HCT116 (cell line): ENCODE measurements at regions not wholly inside any gene's neighbourhood (a gene's known extent, or its start where the extent isn't known, plus 50 kb on each side); places are given as distances from the start of the nearest gene placed in this dataset.

Source experiments
- ATAC-seq: fragments of 200-7000 bp; cut with Tn5 transposase; 2 replicates; pipeline ENCODE4 v1.9.1; 2020; ENCODE audit warnings: mild to moderate bottlenecking, moderate library complexity
- BruUV-seq: library from RNA; stranded (reverse); fragments of 400-500 nt; replicated peaks from 2 replicates; lab custom pipeline; 2021; lab: Mats Ljungman, UMichigan
- CTCF ChIA-PET: fragments of 300-600 bp; sonication (Branson Sonifier 250); formaldehyde crosslinking; loops from one replicate; lab custom pipeline; 2021; ENCODE audit warnings: antibody characterized with exemption; lab: Charles Lee
- POLR2A ChIA-PET: fragments of 300-600, 350-600 bp; sonication (Branson Sonifier 250); formaldehyde crosslinking; loops from one replicate; lab custom pipeline; 2021; ENCODE audit warnings: antibody characterized with exemption; lab: Charles Lee
- RAD21 ChIA-PET, 2 experiments: fragments of 300-600 bp; sonication (Branson Sonifier 250); formaldehyde crosslinking; loops; one replicate each; lab custom pipeline; 2023; ENCODE audit warnings: low total read pairs in 2 of 2; ENCODE audit not compliant: uncharacterized antibody in 2 of 2, unreplicated experiment in 2 of 2, low non-redundant PET in 1 of 2; lab: Charles Lee
- DNase-seq: peaks from one replicate; pipeline ENCODE4 v3.0.0-alpha.2; 2010; ENCODE audit warnings: low read depth, low spot score
- H2AFZ ChIP-seq: fragments of 200-600 bp; shearing (Covaris generic), sonication (generic); 2 replicates; pipeline ENCODE4 v1.6.1; 2017; ENCODE audit warnings: low read depth, mixed run types, mixed read lengths, antibody characterized with exemption, low read length; ENCODE audit not compliant: poor library complexity, severe bottlenecking
- H3K27ac ChIP-seq: 2 replicates; pipeline ENCODE4 v1.5.1; 2012; ENCODE audit warnings: low read depth, low read length
- H3K27me3 ChIP-seq: fragments of 200-600 bp; sonication (generic); 2 replicates; pipeline ENCODE4 v1.6.1; 2016; ENCODE audit warnings: mixed run types, low read length, mixed read lengths; ENCODE audit not compliant: insufficient read depth
- H3K36me3 ChIP-seq, 2 experiments: fragments of 200-500 bp in 1 of 2; fragments of 200-600 bp in 1 of 2; sonication (Bioruptor generic) in 1 of 2; sonication (generic) in 1 of 2; 2 replicates each; pipeline versions ENCODE4 v1.5.1 to v1.6.1; 2014 to 2016; ENCODE audit warnings: low read length in 2 of 2, inconsistent platforms in 1 of 2, mixed read lengths in 1 of 2, mixed run types in 1 of 2; ENCODE audit not compliant: insufficient read depth in 2 of 2, control insufficient read depth in 1 of 2
- H3K4me1 ChIP-seq, 2 experiments: fragments of 200-600 bp in 1 of 2; sonication (generic) in 1 of 2; 2 replicates each; pipeline versions ENCODE4 v1.5.1 to v1.6.1; 2012 to 2017; ENCODE audit warnings: low read length in 2 of 2, inconsistent platforms in 1 of 2, mild to moderate bottlenecking in 1 of 2, mixed read lengths in 1 of 2, mixed run types in 1 of 2, moderate library complexity in 1 of 2; ENCODE audit not compliant: insufficient read depth in 2 of 2, control insufficient read depth in 1 of 2
- H3K4me2 ChIP-seq: fragments of 200-600 bp; sonication (generic); 2 replicates; pipeline ENCODE4 v1.6.1; 2017; ENCODE audit warnings: mixed run types, low read length, mixed read lengths
- H3K4me3 ChIP-seq, 2 experiments: fragments of 200-600 bp in 1 of 2; sonication (generic) in 1 of 2; replicated peaks in 1 of 2; 2 replicates each; pipeline ENCODE4 v1.5.1; 2011 to 2016; ENCODE audit warnings: low read length in 2 of 2, control low read depth in 1 of 2, low read depth in 1 of 2, mild to moderate bottlenecking in 1 of 2, mixed read lengths in 1 of 2, mixed run types in 1 of 2
- H3K79me2 ChIP-seq: fragments of 200-600 bp; sonication (generic); 2 replicates; pipeline ENCODE4 v1.6.1; 2017; ENCODE audit warnings: mild to moderate bottlenecking, mixed run types, low read length, moderate library complexity, mixed read lengths; ENCODE audit not compliant: insufficient read depth
- H3K9ac ChIP-seq: fragments of 200-600 bp; sonication (generic); 2 replicates; pipeline ENCODE4 v1.6.1; 2016; ENCODE audit warnings: low read length, mixed read lengths
- H3K9me2 ChIP-seq: fragments of 200-600 bp; sonication (generic), shearing (Covaris generic); 2 replicates; pipeline ENCODE4 v1.6.1; 2017; ENCODE audit warnings: mixed run types, mild to moderate bottlenecking, moderate library complexity; ENCODE audit not compliant: insufficient read depth
- H3K9me3 ChIP-seq, 2 experiments: fragments of 200-500 bp in 1 of 2; fragments of 200-600 bp in 1 of 2; sonication (Bioruptor generic) in 1 of 2; sonication (generic) in 1 of 2; 2 replicates each; pipeline ENCODE4 v1.6.1; 2014 to 2017; ENCODE audit warnings: low read length in 2 of 2, mixed read lengths in 2 of 2, inconsistent platforms in 1 of 2, low read depth in 1 of 2, mild to moderate bottlenecking in 1 of 2, mixed run types in 1 of 2, moderate library complexity in 1 of 2; ENCODE audit not compliant: control insufficient read depth in 1 of 2, insufficient read depth in 1 of 2
- H4K20me1 ChIP-seq: fragments of 200-600 bp; sonication (generic), shearing (Covaris generic); 2 replicates; pipeline ENCODE4 v1.6.1; 2017; ENCODE audit warnings: mixed run types, mild to moderate bottlenecking, moderate library complexity; ENCODE audit not compliant: insufficient read depth
- CBX3 ChIP-seq: IDR thresholded peaks from 2 replicates; pipeline ENCODE4 v1.6.1; 2012; ENCODE audit warnings: low read depth
- EGR1 ChIP-seq: IDR thresholded peaks from 2 replicates; pipeline ENCODE4 v1.6.1; 2012; ENCODE audit warnings: low read depth
- EZH2phosphoT487 ChIP-seq: fragments of 200-600 bp; IDR thresholded peaks from 2 replicates; pipeline ENCODE4 v1.6.1; 2018; ENCODE audit warnings: antibody characterized with exemption, borderline replicate concordance
- FOSL1 ChIP-seq: IDR thresholded peaks from 2 replicates; pipeline ENCODE4 v1.6.1; 2012; ENCODE audit warnings: low read depth
- JUND ChIP-seq: IDR thresholded peaks from 2 replicates; pipeline ENCODE4 v1.6.1; 2012
- RAD21 ChIP-seq: IDR thresholded peaks from 2 replicates; pipeline ENCODE4 v1.6.1; 2012; ENCODE audit warnings: low read depth, mild to moderate bottlenecking
- SIN3A ChIP-seq: IDR thresholded peaks from 2 replicates; pipeline ENCODE4 v1.6.1; 2012; ENCODE audit warnings: low read depth
- SP1 ChIP-seq: IDR thresholded peaks from 2 replicates; pipeline ENCODE4 v1.6.1; 2012; ENCODE audit warnings: low read depth
- SRF ChIP-seq: IDR thresholded peaks from 2 replicates; pipeline ENCODE4 v1.6.1; 2012; ENCODE audit warnings: low read depth
- ZFX ChIP-seq: fragments of 450-650 bp; IDR thresholded peaks from 2 replicates; pipeline ENCODE4 v1.6.1; 2017
- intact Hi-C: fragments of 100-400 bp; cut with micrococcal nuclease; formaldehyde crosslinking; loops from 2 replicates; pipeline ENCODE4 v1.10.0; 2022
- TF ChIP-seq, protein P1 (sequence below): IDR thresholded peaks from 2 replicates; pipeline ENCODE4 v1.6.1; 2012; ENCODE audit warnings: low read depth
- TF ChIP-seq, protein P2 (sequence below), 3 experiments: fragments of 200-600 bp in 1 of 3; sonication (generic) in 1 of 3; IDR thresholded peaks in 2 of 3; conservative IDR thresholded peaks in 1 of 3; 2 replicates each; pipeline ENCODE4 v1.5.1; 2012 to 2017; ENCODE audit warnings: low read depth in 2 of 3, low read length in 2 of 3, antibody characterized with exemption in 1 of 3, borderline replicate concordance in 1 of 3, control low read depth in 1 of 3, mild to moderate bottlenecking in 1 of 3, mixed read lengths in 1 of 3, mixed run types in 1 of 3, moderate library complexity in 1 of 3; ENCODE audit not compliant: insufficient read depth in 1 of 3
- TF ChIP-seq, protein P3 (sequence below): IDR thresholded peaks from 2 replicates; pipeline ENCODE4 v1.6.1; 2012

DNA sequence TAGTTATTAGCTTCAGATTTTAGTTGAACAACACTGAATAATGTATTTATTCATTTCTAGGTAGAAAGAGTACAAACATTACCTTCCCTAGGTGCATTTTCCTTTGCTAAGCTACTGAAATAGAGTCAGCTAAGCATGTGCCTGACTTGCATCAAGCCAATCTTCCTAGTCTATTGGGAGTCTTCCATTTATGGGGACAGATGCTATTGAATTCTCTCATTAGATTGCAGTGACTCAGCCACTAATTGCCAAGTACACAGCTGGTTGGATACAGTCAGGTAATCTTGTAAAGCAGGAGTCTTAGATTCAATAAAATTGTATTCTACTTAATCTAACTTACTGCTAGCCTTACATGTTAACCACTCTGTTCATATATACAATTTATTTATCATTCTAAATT is 55.2 kb upstream of the RPS13 start:
- H3K9me3 ChIP-seq, result no peaks in the 10 kb centered on the region
- no peak for TF ChIP-seq EGR1
- TF ChIP-seq, protein P1, sequence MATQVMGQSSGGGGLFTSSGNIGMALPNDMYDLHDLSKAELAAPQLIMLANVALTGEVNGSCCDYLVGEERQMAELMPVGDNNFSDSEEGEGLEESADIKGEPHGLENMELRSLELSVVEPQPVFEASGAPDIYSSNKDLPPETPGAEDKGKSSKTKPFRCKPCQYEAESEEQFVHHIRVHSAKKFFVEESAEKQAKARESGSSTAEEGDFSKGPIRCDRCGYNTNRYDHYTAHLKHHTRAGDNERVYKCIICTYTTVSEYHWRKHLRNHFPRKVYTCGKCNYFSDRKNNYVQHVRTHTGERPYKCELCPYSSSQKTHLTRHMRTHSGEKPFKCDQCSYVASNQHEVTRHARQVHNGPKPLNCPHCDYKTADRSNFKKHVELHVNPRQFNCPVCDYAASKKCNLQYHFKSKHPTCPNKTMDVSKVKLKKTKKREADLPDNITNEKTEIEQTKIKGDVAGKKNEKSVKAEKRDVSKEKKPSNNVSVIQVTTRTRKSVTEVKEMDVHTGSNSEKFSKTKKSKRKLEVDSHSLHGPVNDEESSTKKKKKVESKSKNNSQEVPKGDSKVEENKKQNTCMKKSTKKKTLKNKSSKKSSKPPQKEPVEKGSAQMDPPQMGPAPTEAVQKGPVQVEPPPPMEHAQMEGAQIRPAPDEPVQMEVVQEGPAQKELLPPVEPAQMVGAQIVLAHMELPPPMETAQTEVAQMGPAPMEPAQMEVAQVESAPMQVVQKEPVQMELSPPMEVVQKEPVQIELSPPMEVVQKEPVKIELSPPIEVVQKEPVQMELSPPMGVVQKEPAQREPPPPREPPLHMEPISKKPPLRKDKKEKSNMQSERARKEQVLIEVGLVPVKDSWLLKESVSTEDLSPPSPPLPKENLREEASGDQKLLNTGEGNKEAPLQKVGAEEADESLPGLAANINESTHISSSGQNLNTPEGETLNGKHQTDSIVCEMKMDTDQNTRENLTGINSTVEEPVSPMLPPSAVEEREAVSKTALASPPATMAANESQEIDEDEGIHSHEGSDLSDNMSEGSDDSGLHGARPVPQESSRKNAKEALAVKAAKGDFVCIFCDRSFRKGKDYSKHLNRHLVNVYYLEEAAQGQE, result no peak
- TF ChIP-seq RAD21, result no peak
- no peak for TF ChIP-seq SP1
- TF ChIP-seq EZH2phosphoT487, result no peak
- TF ChIP-seq CBX3, result no peak
- TF ChIP-seq, protein P2, sequence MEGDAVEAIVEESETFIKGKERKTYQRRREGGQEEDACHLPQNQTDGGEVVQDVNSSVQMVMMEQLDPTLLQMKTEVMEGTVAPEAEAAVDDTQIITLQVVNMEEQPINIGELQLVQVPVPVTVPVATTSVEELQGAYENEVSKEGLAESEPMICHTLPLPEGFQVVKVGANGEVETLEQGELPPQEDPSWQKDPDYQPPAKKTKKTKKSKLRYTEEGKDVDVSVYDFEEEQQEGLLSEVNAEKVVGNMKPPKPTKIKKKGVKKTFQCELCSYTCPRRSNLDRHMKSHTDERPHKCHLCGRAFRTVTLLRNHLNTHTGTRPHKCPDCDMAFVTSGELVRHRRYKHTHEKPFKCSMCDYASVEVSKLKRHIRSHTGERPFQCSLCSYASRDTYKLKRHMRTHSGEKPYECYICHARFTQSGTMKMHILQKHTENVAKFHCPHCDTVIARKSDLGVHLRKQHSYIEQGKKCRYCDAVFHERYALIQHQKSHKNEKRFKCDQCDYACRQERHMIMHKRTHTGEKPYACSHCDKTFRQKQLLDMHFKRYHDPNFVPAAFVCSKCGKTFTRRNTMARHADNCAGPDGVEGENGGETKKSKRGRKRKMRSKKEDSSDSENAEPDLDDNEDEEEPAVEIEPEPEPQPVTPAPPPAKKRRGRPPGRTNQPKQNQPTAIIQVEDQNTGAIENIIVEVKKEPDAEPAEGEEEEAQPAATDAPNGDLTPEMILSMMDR (IDR thresholded peaks at IDR 0.05 in 2 of 3, conservative IDR thresholded peaks at IDR 0.05 in 1 of 3; ENCODE audit: borderline replicate concordance in 1 of 3, insufficient read depth in 1 of 3, low read depth in 2 of 3, low read length in 2 of 3), result no peak
- no peak for TF ChIP-seq SRF
- TF ChIP-seq JUND, result no peak
- no peak for TF ChIP-seq ZFX
- TF ChIP-seq SIN3A, result no peak
- TF ChIP-seq, protein P3, sequence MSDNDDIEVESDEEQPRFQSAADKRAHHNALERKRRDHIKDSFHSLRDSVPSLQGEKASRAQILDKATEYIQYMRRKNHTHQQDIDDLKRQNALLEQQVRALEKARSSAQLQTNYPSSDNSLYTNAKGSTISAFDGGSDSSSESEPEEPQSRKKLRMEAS, result no peak
- TF ChIP-seq FOSL1, result no peak
- POLR2A ChIA-PET, result no interaction called here
- H3K9me2 ChIP-seq, result no peaks in the 10 kb centered on the region
- H4K20me1 ChIP-seq, result no peaks in the 10 kb centered on the region
- RAD21 ChIA-PET, result no interaction called here
- CTCF ChIA-PET, result no interaction called here
- DNase-seq (no peak), ATAC-seq (no peak)
- no peak overlapping the region for H2AFZ ChIP-seq
- H3K4me1 ChIP-seq, result no peaks in the 10 kb centered on the region
- peaks cover 3 to 11% of the 10 kb centered on the region in 2 experiments; a peak in 3 of 4 replicates for H3K36me3 ChIP-seq
- no peak overlapping the region for H3K4me2 ChIP-seq
- no peaks in the 10 kb centered on the region for H3K79me2 ChIP-seq
- BruUV-seq, result no TSS peak
- no peak overlapping the region for H3K4me3 ChIP-seq
- H3K27ac ChIP-seq, result no peak overlapping the region
- intact Hi-C loops, result no loop called here
- no peaks in the 10 kb centered on the region for H3K27me3 ChIP-seq
- H3K9ac ChIP-seq, result no peak overlapping the region
